22Rv1 (cell line): ENCODE measurements at regions not wholly inside any gene's neighbourhood (a gene's known extent, or its start where the extent isn't known, plus 50 kb on each side); places are given as distances from the start of the nearest gene placed in this dataset.

ENCODE experiments used
- H3K27ac ChIP-seq: fragments of 450-650 bp; 2 replicates; pipeline ENCODE4 v1.5.1; 2017
- CTCF ChIP-seq: fragments of 450-650 bp; IDR thresholded peaks from 2 replicates; pipeline ENCODE4 v1.5.1; 2017; ENCODE audit warnings: mild to moderate bottlenecking
- ZFX ChIP-seq: fragments of 450-650 bp; IDR thresholded peaks from 2 replicates; pipeline ENCODE4 v1.6.1; 2017; ENCODE audit warnings: antibody characterized with exemption, borderline replicate concordance

DNA sequence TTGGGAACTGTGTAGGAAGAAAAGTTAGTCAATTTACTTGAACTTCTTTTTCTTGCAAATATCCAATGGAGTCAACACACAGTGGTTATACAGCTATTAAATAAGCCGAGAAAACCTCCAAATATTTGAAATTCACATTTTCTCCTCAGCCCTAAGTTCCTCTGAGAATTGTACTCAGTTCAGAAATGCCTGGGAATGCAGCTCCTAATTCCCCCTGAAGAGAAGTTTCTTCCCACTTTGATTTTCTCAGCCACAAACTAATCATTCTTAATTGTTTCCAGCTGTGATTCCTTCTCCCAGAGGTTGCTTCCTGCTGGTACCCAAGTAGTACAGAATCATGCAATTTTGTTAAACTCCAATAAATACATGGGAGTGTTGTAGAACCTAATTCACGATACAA, 246.1 kb upstream of the MIR17HG start:
- H3K27ac ChIP-seq = no peak overlapping the region
- TF ChIP-seq ZFX = no peak
- no peak for TF ChIP-seq CTCF

GRCh38 chr13:91105270-91105669, 242.2 kb upstream of the MIR17HG start:
- H3K27ac ChIP-seq = no peak overlapping the region
- TF ChIP-seq CTCF (no peak), ZFX (no peak)

DNA sequence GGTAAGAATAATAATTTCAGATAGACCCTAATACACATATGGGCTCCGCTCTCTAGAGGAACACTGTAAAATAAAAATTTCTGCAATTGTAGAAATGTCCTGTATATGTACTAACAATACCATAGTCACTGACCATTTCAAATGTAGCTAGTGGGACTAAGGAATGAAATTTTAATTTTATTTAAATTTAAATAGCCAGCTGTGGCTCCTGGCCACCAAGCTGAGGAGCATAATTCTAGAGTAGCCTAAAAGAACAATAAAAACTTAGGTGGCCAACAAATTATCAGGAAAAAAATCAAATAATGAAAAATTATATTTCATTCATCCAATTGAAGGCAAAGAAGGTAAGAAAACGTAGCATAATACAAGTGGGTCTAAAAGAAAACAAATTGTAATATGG, 240.9 kb upstream of the MIR17HG start:
- no peak overlapping the region for H3K27ac ChIP-seq
- TF ChIP-seq ZFX (no peak), CTCF (no peak)

- TF ChIP-seq ZFX (no peak), CTCF (no peak)
- H3K27ac ChIP-seq = no peak overlapping the region
These were observed 239.2 kb upstream of the MIR17HG start for GRCh38 chr13:91108315-91108714.

DNA sequence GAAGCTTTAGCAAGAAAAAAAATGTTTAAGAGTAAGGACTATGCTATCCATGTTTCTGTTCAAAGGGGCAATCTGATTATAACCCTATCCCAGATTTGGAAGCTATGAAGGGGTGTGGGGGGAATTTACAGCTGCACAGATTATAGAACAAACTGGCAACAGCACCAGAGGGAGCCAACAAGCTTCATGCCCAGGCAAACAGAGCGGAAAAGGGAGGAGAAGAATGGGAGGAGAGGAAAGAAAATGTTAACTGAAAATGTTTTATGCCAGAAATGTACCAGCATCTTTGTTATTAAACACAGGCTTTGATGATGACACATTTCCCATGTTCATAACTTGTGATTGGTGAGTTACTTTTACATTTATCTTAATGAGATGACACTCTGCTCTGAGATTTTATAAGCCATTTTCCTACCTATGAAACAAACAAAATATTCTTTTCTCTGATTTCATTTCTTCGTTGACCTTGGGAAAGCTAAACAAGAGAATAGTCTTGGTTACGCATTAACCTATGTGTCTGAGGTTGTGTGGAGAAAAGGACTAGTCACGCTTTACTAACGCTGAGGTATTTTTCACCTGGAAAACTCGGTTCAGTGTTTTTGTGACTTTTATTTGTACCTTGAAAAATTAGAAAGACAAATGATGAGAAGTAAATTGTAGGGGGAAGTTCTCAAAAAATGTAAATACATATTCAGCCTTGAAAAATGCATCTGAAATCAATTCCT, 235.8 kb upstream of the MIR17HG start:
- TF ChIP-seq ZFX (no peak), CTCF (no peak)
- H3K27ac ChIP-seq = no peak overlapping the region

- TF ChIP-seq CTCF = no peak
- no peak for TF ChIP-seq ZFX
- no peak overlapping the region for H3K27ac ChIP-seq
These were observed 235.1 kb upstream of the MIR17HG start for GRCh38 chr13:91112201-91112923.

DNA sequence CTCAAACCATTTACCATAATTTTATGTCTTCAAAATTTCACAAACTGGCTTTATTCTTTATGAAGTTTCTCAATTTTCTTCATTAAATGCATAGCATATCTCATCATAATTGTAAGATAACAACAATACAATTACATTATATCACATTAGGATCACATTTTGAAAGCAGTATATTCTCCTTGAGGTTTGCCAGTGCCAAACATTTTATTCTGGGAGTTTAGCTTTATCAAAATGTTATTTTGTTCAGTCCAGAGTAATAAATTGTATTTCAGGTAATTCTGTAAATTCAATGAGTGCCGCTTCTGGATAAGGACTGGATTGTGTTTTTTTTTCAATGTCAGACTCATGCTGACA, 234.6 kb upstream of the MIR17HG start:
- no peak overlapping the region for H3K27ac ChIP-seq
- TF ChIP-seq CTCF = no peak
- TF ChIP-seq ZFX = no peak
